ENCODE measurements at regions not wholly inside any gene's neighbourhood (a gene's known extent, or its start where the extent isn't known, plus 50 kb on each side); places are given as distances from the start of the nearest gene placed in this dataset.

DNA sequence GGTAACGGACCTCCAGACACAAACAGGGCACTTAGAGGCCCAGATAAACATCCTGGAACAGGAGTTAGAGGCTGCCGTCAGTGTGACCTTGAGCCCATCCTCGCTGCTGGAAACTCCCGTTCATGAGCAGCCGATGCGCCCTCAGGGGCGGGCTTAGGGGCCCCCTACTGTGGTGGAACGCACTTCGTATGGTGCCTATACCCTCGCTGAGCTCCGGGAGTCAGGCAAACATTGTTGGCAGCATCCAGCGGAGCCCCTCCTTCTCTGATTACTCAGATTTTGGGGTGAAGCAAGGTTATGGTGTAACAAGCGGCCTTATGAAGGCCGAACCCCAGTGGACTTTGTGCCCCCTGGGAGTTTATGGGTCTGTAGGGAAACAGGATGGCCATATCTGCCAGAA lies 205.3 kb upstream of the SYT4 start:
- no peak for DNase-seq

DNA sequence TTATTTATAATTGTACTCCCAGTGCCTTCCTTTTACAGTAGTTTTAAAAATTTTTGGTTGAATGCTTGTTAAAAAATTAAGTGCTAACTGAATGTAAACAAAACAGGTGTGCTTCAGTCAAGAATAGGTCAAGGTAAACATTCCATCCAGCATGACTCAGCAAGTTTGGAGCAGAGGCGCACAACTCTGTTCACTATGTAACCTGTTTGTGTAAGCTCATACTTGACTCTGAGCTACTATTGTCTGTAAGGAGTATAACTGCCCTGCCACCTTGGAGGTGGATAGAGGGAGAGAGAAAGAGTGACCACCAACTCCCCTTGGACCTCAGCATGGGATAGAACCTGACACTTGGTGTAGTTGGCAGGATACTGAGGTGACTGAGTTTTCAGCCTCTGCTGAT lies 207.4 kb upstream of the SYT4 start:
- no peak for DNase-seq

DNA sequence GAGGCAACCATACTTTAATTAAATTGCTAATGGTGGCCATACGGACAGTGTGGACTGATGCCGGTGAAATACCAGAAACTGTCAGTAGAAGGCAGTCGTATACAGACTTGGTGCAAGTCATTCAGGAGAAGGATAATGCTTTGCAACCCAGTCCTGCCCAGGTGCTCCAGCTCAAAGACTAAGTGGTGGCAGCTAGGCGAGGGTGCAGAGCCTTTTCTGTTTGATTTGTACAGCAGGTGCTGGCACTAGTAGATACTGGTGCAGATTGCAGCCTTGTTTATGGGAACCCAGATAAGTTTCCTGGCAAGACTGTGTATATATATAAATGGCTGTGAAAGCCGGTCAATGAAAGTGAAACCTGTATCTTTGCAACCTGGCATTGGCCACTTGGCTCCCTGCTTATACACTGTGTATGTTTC lies 208.3 kb upstream of the SYT4 start:
- DNase-seq: no peak

DNA sequence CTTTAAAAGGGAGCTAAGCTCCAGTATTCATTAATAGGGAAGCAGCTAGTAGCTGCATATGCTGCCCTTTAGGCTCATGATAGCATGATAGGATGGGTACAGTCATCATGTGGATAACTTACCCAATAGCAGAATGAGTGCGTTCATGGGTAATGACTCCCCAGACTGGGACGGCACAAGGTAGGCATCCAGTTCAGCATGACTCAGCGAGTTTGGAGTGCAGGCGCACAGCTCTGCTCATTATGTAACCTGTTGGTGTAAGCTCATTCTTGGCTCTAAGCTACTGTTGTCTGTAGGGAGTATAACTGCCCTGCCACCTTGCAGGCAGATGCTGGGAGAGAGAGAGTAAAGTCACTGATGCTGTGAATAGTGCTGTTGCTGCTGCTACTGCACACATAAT lies 209.2 kb upstream of the SYT4 start:
- DNase-seq: no peak

DNA sequence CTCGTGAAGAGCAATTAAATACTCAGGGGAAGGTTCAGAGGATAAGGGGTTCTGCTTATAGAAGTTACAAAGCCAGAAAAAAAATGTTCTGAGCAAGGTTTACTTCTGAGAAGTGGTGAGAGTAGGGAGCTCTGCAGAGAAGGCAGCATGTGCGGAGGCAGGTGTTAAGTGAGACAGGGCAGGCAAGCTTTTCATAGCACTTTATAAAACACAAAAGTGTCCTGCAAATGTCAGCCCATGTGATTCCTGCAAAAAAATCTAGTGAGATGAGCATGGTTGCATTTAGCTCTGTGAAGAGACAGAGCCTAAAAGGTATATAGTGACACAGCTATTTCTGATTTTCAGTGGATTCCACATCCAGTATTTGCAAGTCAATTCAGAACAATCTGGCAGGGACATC lies 223.8 kb upstream of the SYT4 start:
- DNase-seq: no peak

DNA sequence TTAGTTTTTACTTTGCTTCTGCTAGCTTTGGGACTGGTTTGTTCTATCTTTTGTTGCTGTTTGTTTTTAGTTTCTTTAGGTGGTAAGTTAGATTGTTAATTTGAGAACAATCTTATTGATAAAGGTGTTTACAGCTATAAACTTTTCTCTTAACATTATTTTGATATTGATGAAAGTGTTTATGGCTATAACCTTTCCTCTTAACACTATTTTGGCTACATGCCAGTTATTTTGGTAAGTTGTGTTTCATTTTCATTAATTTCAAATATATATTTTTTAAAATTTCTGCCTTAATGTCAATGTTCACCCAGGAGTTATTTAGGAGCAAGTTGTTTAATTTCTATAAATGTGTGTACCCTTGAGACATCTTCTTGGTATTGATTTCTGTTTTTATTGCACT lies 229.6 kb upstream of the SYT4 start:
- no peak for DNase-seq

DNA sequence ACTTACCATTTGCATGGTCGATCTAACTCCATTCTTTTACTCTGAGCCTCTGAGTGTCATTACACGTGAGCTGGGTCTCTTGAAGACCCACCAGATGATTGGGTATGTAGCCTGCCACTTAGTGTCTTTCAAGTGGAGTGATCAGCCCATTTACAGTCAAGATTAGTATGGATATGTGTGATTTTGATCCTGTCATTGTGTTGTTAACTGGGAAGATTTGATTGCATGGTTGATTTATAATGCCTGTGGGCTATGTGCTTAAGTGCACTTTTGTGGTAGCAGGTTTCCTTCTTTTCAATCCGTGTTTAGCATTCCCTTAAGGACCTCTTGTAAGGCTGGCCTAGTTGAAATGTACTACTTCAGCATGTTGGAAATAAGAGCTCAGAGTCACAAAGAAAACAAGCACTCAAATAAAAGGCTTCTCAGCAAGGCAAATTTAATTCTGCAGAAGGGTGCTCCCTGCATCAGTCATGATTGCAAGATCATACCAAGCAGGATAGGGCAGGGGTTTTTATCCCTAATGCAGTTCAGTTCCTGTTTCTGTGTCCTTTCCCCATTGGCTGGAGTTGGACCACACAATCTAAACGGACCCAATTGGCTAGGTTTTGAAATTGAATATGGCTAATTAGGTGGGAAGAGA lies 230.7 kb upstream of the SYT4 start:
- DNase-seq: no peak

DNA sequence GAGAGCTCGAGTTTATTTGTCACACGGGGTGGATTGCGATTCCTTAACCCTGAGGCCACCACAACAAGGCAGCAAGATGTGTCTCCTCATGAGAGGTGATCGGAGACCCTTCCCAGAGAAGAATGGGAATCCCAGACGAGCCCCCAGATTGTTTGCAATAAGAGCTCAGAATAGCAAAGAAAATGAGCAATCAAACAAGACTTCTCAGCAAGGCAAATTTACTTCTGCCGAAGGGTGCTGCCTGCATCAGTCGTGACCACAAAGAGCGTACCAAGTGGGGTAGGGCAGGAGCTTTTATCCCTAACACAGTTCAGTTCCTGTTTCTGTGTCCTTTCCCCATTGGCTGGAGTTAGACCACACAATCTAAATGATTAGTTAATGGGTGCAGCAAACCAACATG lies 237.5 kb upstream of the SYT4 start:
- DNase-seq: no peak

DNA sequence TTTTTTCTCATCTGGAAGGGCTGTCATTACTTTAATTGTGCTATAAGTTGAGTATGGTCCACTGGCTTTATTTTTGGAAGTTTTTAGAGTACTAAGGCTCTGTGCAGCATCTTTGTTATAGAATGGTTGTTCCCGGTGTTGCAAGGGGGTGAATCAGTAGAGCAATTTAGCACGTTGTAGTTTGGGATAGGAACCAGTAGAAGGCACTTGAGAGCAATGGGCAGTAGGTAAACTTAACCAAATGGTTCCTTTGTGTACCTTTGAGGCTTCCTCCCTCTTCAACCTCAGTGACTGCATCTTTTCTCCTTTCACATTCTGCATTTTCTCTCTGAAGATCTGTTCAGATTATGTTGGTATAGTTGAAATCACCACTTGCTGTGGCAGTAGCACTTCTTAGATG lies 238.2 kb upstream of the SYT4 start:
- no peak for DNase-seq

DNA sequence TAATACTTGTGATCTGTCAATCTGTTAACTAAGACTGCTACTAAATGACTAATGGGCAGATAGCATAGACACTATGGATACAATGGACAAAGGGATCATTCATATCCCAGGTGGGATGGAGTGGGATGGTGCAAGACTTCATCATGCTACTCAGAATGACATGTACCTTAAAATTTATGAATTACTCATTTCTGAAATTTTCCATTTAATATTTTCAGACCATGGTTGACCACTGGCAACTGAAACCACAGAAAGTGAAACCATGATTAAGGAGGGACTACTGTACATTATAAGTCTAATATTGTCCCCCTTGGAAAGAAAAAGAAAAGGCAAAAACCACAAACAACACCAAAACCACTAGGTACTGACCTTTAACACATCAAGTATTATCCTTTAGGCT lies 247.0 kb upstream of the SYT4 start:
- no peak for DNase-seq

DNA sequence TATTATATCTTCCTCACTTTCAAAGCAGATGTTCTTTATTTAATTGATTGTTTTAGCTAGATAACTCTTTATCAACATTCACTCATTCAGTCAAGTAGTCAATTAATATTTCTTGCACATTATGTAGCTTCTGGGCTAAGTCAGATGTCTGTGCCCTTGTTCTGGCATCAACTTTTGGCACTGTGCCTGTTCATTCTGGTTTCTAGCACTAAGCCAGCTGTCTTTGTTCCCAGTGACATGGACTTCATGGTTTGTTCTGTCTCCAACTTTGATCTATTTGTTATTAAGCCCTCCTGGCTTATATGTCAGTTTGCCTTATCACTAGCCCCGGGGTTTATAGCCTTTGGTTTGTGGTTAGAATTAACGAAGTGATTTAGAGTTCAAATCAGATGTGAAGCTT lies 247.9 kb upstream of the SYT4 start:
- no peak for DNase-seq

DNA sequence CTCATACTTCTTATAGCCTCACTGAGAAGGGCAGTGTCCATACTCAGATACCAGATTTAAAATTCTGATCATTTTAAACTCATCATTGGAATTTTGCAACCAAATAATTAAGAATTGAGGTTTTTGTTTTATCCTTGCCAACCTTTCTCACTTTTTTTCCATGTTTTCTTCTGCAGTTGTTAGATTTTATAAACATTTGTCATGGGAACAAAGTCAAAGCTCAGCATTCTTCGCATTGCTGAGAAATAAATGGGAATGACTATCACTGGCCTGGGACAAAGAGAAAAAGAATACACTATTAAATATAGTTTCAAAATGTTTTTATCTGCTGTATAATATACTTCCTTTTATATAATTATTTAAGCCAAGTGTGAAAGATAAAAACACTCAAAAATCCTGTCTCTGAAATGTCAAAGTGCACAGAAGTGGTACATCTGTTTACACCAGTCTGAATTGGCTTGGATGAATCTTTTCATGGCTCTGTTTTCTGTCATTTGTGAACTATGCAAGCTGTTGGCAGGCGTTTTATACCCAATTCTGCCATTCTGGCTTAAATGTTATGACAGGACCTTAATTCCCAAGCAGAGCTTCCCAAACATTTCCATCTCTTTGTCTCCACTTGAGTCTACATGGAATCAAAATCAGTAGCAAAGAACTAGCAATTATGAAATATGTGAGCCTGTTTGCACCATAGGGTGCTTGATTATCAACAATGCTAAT lies 249.3 kb upstream of the SYT4 start:
- no peak for DNase-seq

DNA sequence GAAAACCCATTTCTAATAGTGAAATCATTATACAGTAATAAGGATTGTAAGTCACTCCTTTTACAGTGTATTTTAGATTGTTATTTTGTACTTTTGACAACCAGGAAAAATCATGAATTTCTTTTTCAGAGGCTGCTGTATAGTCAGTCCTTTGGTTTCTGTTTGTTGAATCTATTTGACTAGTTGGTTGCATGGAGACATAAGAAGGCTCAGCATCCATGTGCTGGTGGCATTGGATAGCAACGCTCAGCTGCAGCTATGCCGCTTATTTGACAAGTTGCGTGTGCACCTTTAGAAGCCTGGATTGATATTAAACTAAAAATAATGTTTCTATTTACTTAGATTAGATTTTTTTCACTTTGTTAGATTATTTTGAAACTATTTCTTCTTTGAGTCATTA lies 254.1 kb upstream of the SYT4 start:
- DNase-seq: no peak

DNA sequence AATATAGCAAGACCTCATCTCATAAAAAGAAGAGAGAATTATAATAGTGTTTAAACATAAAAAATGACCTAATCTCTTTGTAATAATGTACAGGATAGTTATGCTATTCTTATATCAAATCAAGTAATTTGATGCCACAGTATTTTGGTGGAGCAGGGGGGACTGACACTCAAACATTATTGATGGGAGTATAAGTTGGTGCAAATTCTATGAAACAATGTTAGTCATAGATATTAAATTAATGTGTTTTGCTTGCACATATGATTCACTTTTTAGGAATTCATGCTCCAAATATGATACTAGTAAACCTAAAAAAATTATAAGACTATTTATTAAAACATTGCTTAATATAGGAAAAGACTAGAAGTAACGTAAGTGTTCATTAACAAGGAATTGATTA lies 256.1 kb upstream of the SYT4 start:
- DNase-seq: no peak

DNA sequence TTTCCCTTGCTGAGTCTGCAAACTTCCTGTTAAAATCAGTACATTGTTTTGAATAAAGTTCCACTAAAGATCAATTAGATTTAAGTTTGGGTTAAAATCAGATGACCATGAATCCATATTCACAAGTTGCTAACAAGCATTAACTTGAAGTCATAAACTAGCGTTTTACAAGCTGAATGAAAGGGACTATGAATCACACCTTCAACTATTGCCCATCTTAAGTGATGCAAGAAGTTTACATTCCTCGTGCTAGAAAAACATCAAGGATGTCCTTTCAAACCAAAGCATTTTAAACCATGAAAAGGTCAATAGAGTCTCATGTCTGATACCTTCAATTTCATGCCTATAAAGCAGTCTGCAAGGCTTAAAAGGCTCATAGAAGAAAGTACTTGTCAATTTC lies 257.2 kb upstream of the SYT4 start:
- no peak for DNase-seq

DNA sequence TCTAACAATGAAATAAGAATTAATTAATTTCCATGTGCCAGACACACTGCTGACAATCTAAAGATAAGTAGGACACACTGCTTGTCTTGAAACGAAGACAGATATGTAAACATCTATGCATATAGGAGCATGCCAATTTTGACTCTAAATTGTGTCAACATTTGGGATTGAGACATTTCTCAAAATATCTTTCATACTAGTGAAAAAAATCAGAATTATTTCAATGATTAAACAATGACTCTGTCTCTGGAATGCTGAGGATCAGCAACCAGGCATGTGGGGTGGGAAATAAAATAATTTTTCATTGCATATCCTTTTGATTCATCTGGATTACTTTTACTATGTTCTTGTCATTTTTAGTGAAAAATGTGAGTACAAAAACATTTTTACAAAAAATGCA lies 262.6 kb upstream of the SYT4 start:
- no peak for DNase-seq

DNA sequence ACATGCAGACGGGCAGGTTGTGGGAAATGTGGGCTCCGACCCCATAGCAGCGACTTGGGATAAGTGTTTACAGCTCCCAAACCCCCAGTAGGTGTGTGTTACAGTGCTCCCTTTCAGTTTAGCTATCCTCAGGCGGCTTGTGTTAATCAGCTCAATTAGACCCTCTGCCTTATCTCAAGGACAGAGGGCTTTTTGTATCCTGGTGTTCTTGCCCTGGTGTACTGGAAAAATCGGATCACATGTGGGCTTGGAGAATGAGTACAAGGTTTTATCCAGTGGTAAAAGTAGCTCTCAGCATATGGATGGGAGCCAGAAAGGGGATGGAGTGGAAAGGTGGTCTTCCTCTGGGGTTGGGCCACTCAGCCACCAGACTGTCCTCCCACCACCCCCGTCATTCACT lies 264.7 kb upstream of the SYT4 start:
- DNase-seq: no peak

DNA sequence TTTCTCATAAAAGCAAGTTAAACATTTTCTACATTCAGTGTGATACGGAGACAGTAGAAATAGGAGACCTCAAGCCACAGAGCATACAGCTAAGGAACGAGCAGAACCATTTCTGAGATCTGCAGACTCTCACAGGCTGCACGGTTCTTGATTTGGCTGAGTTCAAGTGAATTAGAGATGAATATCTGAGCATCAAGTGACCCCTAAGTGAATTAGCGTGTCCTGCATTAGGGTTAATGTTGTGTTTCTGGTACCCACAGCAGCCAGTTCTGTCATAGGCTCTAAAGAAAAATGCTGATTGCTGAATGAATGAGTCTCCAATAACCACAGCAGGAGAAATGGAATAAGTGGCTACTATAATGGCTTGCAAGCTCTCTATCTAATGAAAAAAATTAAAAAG lies 265.9 kb upstream of the SYT4 start:
- no peak for DNase-seq

DNA sequence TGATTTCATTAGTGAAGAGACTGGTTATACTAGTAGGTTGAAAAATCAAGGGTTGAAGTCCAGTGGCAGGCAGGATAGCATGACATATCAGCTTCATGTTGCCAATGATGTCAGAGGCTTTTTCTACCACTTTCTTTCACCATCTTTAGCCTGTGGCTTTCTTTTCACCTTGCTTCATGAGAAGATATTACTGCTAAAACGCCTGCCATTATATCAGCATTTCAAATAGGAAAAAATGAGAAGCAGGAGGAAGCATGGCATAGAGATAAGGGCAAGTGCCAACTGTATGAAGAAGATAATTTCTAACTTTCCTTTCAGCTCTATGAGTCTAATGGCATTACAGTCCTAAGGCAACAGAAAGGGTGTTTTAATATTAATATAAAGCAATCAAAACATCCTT lies 270.2 kb upstream of the SYT4 start:
- DNase-seq: no peak

DNA sequence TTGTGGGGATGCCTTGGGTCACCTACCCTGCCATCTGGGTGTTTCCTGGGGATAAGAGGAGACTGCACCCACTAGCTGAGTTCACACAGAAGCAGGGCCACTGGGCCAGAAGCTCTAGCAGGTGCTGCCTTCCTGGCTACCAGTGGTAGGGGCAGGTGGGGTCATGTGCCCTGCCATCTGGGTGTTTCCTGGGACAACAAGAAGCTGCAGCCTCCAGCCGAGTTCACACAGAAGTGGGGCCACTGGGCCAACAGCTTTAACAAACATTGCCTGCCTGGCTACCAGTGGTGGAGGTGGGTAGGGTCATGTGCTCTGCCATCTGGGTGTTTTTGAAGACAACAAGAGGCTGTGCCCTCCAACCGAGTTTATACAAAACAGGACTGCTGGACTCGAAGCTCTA lies 282.2 kb upstream of the SYT4 start:
- no peak for DNase-seq

DNA sequence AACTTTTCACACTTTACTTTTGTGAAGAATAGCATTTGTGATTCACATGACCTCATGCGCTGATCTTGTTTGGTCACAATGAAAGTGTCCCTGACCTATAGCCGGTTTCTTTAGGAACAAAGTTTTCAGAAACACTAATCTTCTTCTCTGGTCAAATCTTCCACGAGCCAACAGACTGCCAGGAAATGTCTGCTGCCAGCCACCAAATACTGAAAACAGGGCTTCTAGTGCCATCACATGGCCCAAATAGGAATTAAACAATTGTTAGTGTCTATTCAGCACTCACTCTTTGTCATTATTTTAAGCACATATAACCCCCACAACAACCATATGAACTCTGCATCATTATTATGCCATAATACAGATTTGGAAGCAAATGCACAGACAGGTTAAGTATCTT lies 286.5 kb upstream of the SYT4 start:
- DNase-seq: no peak

DNA sequence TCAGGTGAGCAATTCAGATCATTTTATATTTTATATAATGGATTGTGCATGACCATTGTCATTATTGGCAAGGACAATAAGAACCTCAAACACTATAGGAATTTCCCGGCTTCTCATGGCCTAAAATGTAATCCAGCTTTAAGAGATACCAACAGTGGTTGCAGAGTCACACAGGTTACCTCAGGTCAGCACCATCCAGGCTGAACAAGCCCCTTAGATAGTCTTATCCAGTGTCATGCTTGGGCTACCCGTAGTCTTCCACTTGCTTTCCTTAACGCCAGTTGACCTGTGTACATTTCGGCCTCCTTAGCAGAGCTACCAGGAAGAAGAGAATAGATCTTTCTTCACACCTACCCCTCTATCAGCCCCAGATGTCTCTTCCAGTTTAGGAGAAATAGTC lies 293.3 kb upstream of the SYT4 start:
- DNase-seq: no peak

DNA sequence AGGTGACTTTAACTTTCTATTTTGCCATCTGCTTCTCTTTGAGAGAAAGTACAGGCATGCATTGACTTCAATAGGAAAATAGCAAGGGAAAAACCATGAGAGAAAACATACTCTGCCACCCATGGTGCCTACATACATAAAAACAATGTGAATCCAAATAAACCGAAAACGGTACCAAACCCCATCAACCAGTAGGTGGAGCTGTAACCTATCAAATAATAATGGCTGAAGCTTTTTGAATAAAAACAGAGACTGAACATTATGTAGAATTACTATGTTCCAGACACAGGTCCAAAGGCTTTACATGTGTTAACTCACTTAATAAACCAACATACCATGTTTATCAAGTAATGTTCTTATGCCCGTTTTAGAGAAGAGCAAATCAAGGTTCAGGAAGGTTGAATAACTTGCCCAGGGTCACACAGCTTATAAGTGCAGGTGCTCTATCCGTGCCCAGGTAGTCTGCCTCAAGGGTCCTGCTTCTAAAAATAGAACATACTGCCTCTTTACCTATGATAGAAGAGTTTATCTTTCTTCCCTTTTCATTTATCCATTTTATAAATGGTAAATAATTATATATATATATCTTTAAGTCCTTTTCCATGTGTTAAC lies 293.9 kb upstream of the SYT4 start:
- DNase-seq: no peak

DNA sequence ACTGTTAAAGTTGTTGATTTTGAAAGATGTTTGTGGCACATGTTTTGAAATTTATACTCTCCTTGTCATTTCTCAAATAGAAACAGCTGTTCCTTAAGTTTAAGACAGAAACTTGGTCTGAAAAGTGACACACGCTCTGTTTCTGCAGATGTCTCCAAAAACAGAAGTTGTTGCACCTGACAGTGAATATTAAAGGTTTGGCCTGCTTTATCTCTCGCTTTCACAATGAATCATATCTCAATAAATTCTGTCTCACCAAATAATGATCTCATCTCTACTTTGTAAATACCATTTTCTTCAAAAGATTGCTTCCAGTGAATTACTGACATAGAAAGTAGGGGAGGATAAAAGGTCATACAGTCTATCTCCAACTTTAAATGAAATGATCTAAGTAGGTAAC lies 294.9 kb upstream of the SYT4 start:
- no peak for DNase-seq

DNA sequence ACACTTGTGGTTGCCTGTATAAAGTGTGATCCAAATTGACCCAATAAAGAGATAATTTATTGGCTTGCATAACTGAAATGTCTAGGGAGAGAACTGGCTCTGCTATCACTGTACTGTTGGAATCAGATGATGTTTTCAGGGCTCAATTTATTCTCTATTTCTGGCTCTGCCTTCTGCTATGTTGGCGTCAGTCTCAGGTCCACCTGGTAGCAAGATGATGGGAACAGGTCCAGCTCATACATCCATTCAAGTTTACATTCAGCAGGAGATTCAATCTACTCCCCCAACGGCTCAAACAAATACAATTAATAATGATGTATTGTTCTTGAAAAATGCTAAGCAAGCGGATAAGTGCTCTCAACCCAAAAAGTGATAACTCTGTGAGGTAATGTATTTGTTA lies 297.7 kb upstream of the SYT4 start:
- no peak for DNase-seq
